SK-N-SH (cell line): ENCODE measurements at regions not wholly inside any gene's neighbourhood (a gene's known extent, or its start where the extent isn't known, plus 50 kb on each side); places are given as distances from the start of the nearest gene placed in this dataset.

Experiments
- CTCF ChIA-PET: fragments of 300-600, 350-600 bp; formaldehyde crosslinking; extraction: SDS; loops from one replicate; lab custom pipeline; 2021; lab: Yijun Ruan, JAX
- POLR2A ChIA-PET: fragments of 350-600 bp; sonication (Branson Sonifier 250); formaldehyde crosslinking; extraction: SDS; loops from one replicate; lab custom pipeline; 2020; ENCODE audit warnings: antibody characterized with exemption, inconsistent platforms; lab: Yijun Ruan, JAX
- DNase-seq: peaks from one replicate; pipeline ENCODE4 v3.0.0; 2012
- H2AFZ ChIP-seq: fragments of 200-600 bp; sonication (generic); 2 replicates; pipeline ENCODE4 v1.8.1; 2016; ENCODE audit warnings: antibody characterized with exemption, mild to moderate bottlenecking, low read depth
- H3F3A ChIP-seq: fragments of 200-600 bp; sonication (generic); replicated peaks from 2 replicates; pipeline ENCODE3; 2016; ENCODE audit warnings: antibody characterized with exemption, mild to moderate bottlenecking; ENCODE audit not compliant: insufficient read depth
- H3K27ac ChIP-seq, 2 experiments: fragments of 200-500 bp in 1 of 2; fragments of 200-600 bp in 1 of 2; sonication (Bioruptor generic) in 1 of 2; sonication (generic), shearing (Covaris generic) in 1 of 2; 2 replicates each; pipeline versions ENCODE4 v1.5.1 to v1.6.1; 2014 to 2016; ENCODE audit warnings: low read depth in 2 of 2, inconsistent platforms in 1 of 2, low read length in 1 of 2, mild to moderate bottlenecking in 1 of 2, mixed read lengths in 1 of 2
- H3K27me3 ChIP-seq: fragments of 200-600 bp; sonication (generic), shearing (Covaris generic); 2 replicates; pipeline ENCODE4 v1.6.1; 2016; ENCODE audit warnings: mixed run types; ENCODE audit not compliant: insufficient read depth
- H3K36me3 ChIP-seq, 2 experiments: fragments of 200-500 bp in 1 of 2; fragments of 200-600 bp in 1 of 2; sonication (Bioruptor generic) in 1 of 2; sonication (generic) in 1 of 2; replicated peaks in 1 of 2; 2 replicates each; pipeline versions ENCODE3 to v1.5.1; 2014 to 2016; ENCODE audit warnings: low read length in 1 of 2, mild to moderate bottlenecking in 1 of 2; ENCODE audit not compliant: insufficient read depth in 2 of 2, control insufficient read depth in 1 of 2
- H3K4me1 ChIP-seq, 2 experiments: fragments of 200-500 bp in 1 of 2; fragments of 200-600 bp in 1 of 2; sonication (Bioruptor generic) in 1 of 2; sonication (generic), shearing (Covaris generic) in 1 of 2; 2 replicates each; pipeline versions ENCODE4 v1.5.1 to v1.6.1; 2014 to 2016; ENCODE audit warnings: low read depth in 1 of 2, low read length in 1 of 2, mixed run types in 1 of 2; ENCODE audit not compliant: insufficient read depth in 2 of 2, control insufficient read depth in 1 of 2
- H3K4me2 ChIP-seq: fragments of 200-600 bp; sonication (generic), shearing (Covaris generic); 2 replicates; pipeline ENCODE4 v1.6.1; 2017; ENCODE audit warnings: mixed run types
- H3K4me3 ChIP-seq, 2 experiments: fragments of 200-500 bp in 1 of 2; fragments of 200-600 bp in 1 of 2; sonication (Bioruptor generic) in 1 of 2; sonication (generic), shearing (Covaris generic) in 1 of 2; 2 replicates each; pipeline versions ENCODE4 v1.5.1 to v1.8.1; 2014 to 2016; ENCODE audit warnings: low read depth in 2 of 2, inconsistent platforms in 1 of 2, low read length in 1 of 2, mild to moderate bottlenecking in 1 of 2, mixed read lengths in 1 of 2, moderate library complexity in 1 of 2
- H3K79me2 ChIP-seq: fragments of 200-600 bp; sonication (generic); 2 replicates; pipeline ENCODE4 v1.8.1; 2017; ENCODE audit warnings: mild to moderate bottlenecking; ENCODE audit not compliant: insufficient read depth
- H3K9ac ChIP-seq: fragments of 200-600 bp; sonication (generic); 2 replicates; pipeline ENCODE4 v1.6.1; 2017; ENCODE audit warnings: mixed run types
- H3K9me2 ChIP-seq: fragments of 200-600 bp; sonication (generic); 2 replicates; pipeline ENCODE4 v1.6.1; 2017; ENCODE audit warnings: mixed run types
- H3K9me3 ChIP-seq: fragments of 200-600 bp; sonication (generic); 2 replicates; pipeline ENCODE4 v1.6.1; 2017; ENCODE audit warnings: mixed run types, mild to moderate bottlenecking, moderate library complexity
- H4K20me1 ChIP-seq: fragments of 200-600 bp; sonication (generic); 2 replicates; pipeline ENCODE4 v1.6.1; 2017; ENCODE audit warnings: mild to moderate bottlenecking, mixed run types; ENCODE audit not compliant: insufficient read depth
- CHD2 ChIP-seq: fragments of 150-350 bp; IDR thresholded peaks from 2 replicates; pipeline ENCODE4 v1.6.1; 2018; ENCODE audit warnings: low read length; ENCODE audit not compliant: partially characterized antibody
- ELF1 ChIP-seq: IDR thresholded peaks from 2 replicates; pipeline ENCODE4 v1.4.0; 2012
- EP300 ChIP-seq, 2 experiments: IDR thresholded peaks; 2 replicates each; pipeline versions ENCODE4 v1.4.0 to v1.6.1; 2012; ENCODE audit warnings: borderline replicate concordance in 1 of 2, low read depth in 1 of 2, low read length in 1 of 2
- EZH2phosphoT487 ChIP-seq: fragments of 200-600 bp; sonication (generic); IDR thresholded peaks from 2 replicates; pipeline ENCODE4 v1.6.1; 2017; ENCODE audit warnings: low read depth, mixed run types, mild to moderate bottlenecking, antibody characterized with exemption, moderate library complexity, borderline replicate concordance
- FOSL2 ChIP-seq: IDR thresholded peaks from 2 replicates; pipeline ENCODE4 v1.4.0; 2012; ENCODE audit warnings: low read depth, mild to moderate bottlenecking, moderate library complexity, borderline replicate concordance
- MAX ChIP-seq: IDR thresholded peaks from 2 replicates; pipeline ENCODE4 v1.4.0; 2012; ENCODE audit warnings: low read depth
- MXI1 ChIP-seq: IDR thresholded peaks from 2 replicates; pipeline ENCODE4 v1.6.1; 2012; ENCODE audit warnings: mild to moderate bottlenecking, low read depth, low read length, improper control_type of control experiment
- NFIC ChIP-seq: IDR thresholded peaks from 2 replicates; pipeline ENCODE4 v1.4.0; 2012; ENCODE audit warnings: borderline replicate concordance
- NRF1 ChIP-seq: IDR thresholded peaks from 2 replicates; pipeline ENCODE4 v1.6.1; 2012; ENCODE audit warnings: low read depth, mild to moderate bottlenecking, low read length
- POLR2AphosphoS5 ChIP-seq: IDR thresholded peaks from 2 replicates; pipeline ENCODE4 v1.6.1; 2012; ENCODE audit warnings: low read depth, low read length
- USF2 ChIP-seq: fragments of 150-350 bp; IDR thresholded peaks from 2 replicates; pipeline ENCODE4 v1.6.1; 2017; ENCODE audit warnings: antibody characterized with exemption, low read length, low read depth, borderline replicate concordance
- WGBS: methylation state at CpG from one replicate; pipeline ENCODE4 v1.1.6; 2017; ENCODE audit warnings: low lambda C conversion rate; 5-methylcytosine and 5-hydroxymethylcytosine counted together

GRCh38 chr16:5577463-5577862, 479.9 kb upstream of the EEF2KMT start:
- POLR2A ChIA-PET, result no interaction called here
- Histone ChIP-seq H3K27me3 (no peaks in the 10 kb centered on the region), H3K79me2 (no peaks in the 10 kb centered on the region), H2AFZ (no peak overlapping the region), H3K4me2 (no peak overlapping the region), H3F3A (no peaks in the 10 kb centered on the region), H3K27ac (no peak overlapping the region; a peak in 1 of 4 replicates), H3K9ac (no peak overlapping the region), H4K20me1 (no peaks in the 10 kb centered on the region), H3K9me2 (no peaks in the 10 kb centered on the region), H3K4me3 (no peak overlapping the region), H3K4me1 (peaks cover 0 to 33% of the 10 kb centered on the region in 2 experiments; a peak in 2 of 4 replicates), H3K36me3 (no peaks in the 10 kb centered on the region), H3K9me3 (no peaks in the 10 kb centered on the region)
- no peak for TF ChIP-seq NFIC
- no peak for TF ChIP-seq FOSL2
- no peak for TF ChIP-seq ELF1
- no peak for TF ChIP-seq CHD2
- no peak for TF ChIP-seq MXI1
- TF ChIP-seq POLR2AphosphoS5, result no peak
- TF ChIP-seq MAX, result no peak
- no peak for TF ChIP-seq USF2
- no peak for TF ChIP-seq EZH2phosphoT487
- no peak for TF ChIP-seq NRF1
- WGBS, result 23% methylated on average over 5 of the region's 5 CpGs
- DNase-seq, result no peak
- CTCF ChIA-PET, result no interaction called here

GRCh38 chr16:5575646-5576245, 478.2 kb upstream of the EEF2KMT start:
- H2AFZ ChIP-seq, result no peak overlapping the region
- H3K9ac ChIP-seq, result no peak overlapping the region
- no peaks in the 10 kb centered on the region for H3K9me2 ChIP-seq
- H3K27ac ChIP-seq, result peak overlapping the region in 1 of 2 experiments; percentile 74; a peak in 2 of 4 replicates
- no peaks in the 10 kb centered on the region for H3K9me3 ChIP-seq
- peaks cover 0 to 33% of the 10 kb centered on the region in 2 experiments; a peak in 2 of 4 replicates for H3K4me1 ChIP-seq
- H3K36me3 ChIP-seq, result no peaks in the 10 kb centered on the region
- no peak overlapping the region for H3K4me3 ChIP-seq
- H3K4me2 ChIP-seq, result no peak overlapping the region
- H3K79me2 ChIP-seq, result no peaks in the 10 kb centered on the region
- H3K27me3 ChIP-seq, result no peaks in the 10 kb centered on the region
- peak; percentile 33 for DNase-seq
- TF ChIP-seq EP300 (IDR thresholded peaks at IDR 0.05; ENCODE audit: borderline replicate concordance in 1 of 2, low read depth in 1 of 2, low read length in 1 of 2), result peak in 1 of 2 experiments; percentile 28; a peak in 1 of 4 replicates
- TF ChIP-seq USF2, result no peak
- H3F3A ChIP-seq, result no peaks in the 10 kb centered on the region
- CTCF ChIA-PET, result interaction anchor here (0.7 to 1.4 kb wide), 2 partner anchors 57 to 71 kb away, joined by 3 to 5 read pairs; no protein-coding TSS in a partner anchor
- 24% methylated on average over 3 of the region's 3 CpGs for WGBS
- POLR2A ChIA-PET, result no interaction called here
- H4K20me1 ChIP-seq, result no peaks in the 10 kb centered on the region
